HepG2 (cell line): ENCODE measurements at regions not wholly inside any gene's neighbourhood (a gene's known extent, or its start where the extent isn't known, plus 50 kb on each side); places are given as distances from the start of the nearest gene placed in this dataset.

ENCODE experiments used
- CHD2 ChIP-seq: IDR thresholded peaks from 2 replicates; pipeline ENCODE4 v1.6.1; 2011; ENCODE audit warnings: low read depth, low read length, improper control_type of control experiment
- GLMP ChIP-seq: sonication (generic); formaldehyde crosslinking; IDR thresholded peaks from 2 replicates; pipeline ENCODE4 v1.9.0; 2021; ENCODE audit warnings: missing genetic modification reagents, mild to moderate bottlenecking, borderline replicate concordance
- PLRG1 ChIP-seq: fragments of 450-650 bp; conservative IDR thresholded peaks from 2 replicates; pipeline ENCODE4 v1.6.1; 2016
- POLR2AphosphoS5 ChIP-seq: IDR thresholded peaks from 2 replicates; pipeline ENCODE4 v1.6.1; 2012; ENCODE audit warnings: low read depth, low read length
- RNF219 ChIP-seq: sonication (generic); formaldehyde crosslinking; IDR thresholded peaks from 2 replicates; pipeline ENCODE4 v1.5.0; 2020; ENCODE audit warnings: mild to moderate bottlenecking, missing genetic modification reagents
- SP5 ChIP-seq: IDR thresholded peaks from 2 replicates; pipeline ENCODE4 v1.6.1; 2016; ENCODE audit warnings: low read depth, borderline replicate concordance
- TBP ChIP-seq: sonication (generic); formaldehyde crosslinking; IDR thresholded peaks from 2 replicates; pipeline ENCODE4 v1.5.0; 2020; ENCODE audit warnings: missing genetic modification reagents
- TP53 ChIP-seq: sonication (generic); formaldehyde crosslinking; conservative IDR thresholded peaks from 2 replicates; pipeline ENCODE4 v1.4.0; 2020; ENCODE audit warnings: missing genetic modification reagents
- ZFP91 ChIP-seq: sonication (generic); formaldehyde crosslinking; IDR thresholded peaks from 2 replicates; pipeline ENCODE4 v1.9.0; 2022; ENCODE audit warnings: missing genetic modification reagents, mild to moderate bottlenecking, borderline replicate concordance
- ZFX ChIP-seq: sonication (generic); formaldehyde crosslinking; IDR thresholded peaks from 2 replicates; pipeline ENCODE4 v1.4.0; 2020; ENCODE audit warnings: mild to moderate bottlenecking, low read depth, missing genetic modification reagents, moderate library complexity
- ZNF510 ChIP-seq: sonication (generic); formaldehyde crosslinking; IDR thresholded peaks from 2 replicates; pipeline ENCODE4 v1.4.0; 2020; ENCODE audit warnings: low read depth, mild to moderate bottlenecking, missing genetic modification reagents
- ZNF557 ChIP-seq: sonication (generic); formaldehyde crosslinking; IDR thresholded peaks from 2 replicates; pipeline ENCODE4 v1.4.0; 2020; ENCODE audit warnings: missing genetic modification reagents
- ZNF558 ChIP-seq: sonication (generic); formaldehyde crosslinking; IDR thresholded peaks from 2 replicates; pipeline ENCODE4 v1.9.0; 2022; ENCODE audit warnings: mild to moderate bottlenecking, missing genetic modification reagents, borderline replicate concordance
- ZNF589 ChIP-seq: sonication (generic); formaldehyde crosslinking; conservative IDR thresholded peaks from 2 replicates; pipeline ENCODE4 v1.8.0; 2022; ENCODE audit warnings: mild to moderate bottlenecking, moderate library complexity, missing genetic modification reagents
- ZNF605 ChIP-seq: sonication (generic); formaldehyde crosslinking; IDR thresholded peaks from 2 replicates; pipeline ENCODE4 v1.8.0; 2022; ENCODE audit warnings: mild to moderate bottlenecking, missing genetic modification reagents
- ZNF670 ChIP-seq: sonication (generic); formaldehyde crosslinking; IDR thresholded peaks from 2 replicates; pipeline ENCODE4 v1.8.0; 2022; ENCODE audit warnings: mild to moderate bottlenecking, missing genetic modification reagents, borderline replicate concordance

- peak; percentile 92; the same call in 1 of the 2 replicates for TF ChIP-seq RNF219 (CRISPR knock-in tag)
- peak; percentile 74 for TF ChIP-seq ZNF605
- TF ChIP-seq CHD2, result peak; percentile 79
- no peak for TF ChIP-seq PLRG1
- TF ChIP-seq ZFX (CRISPR knock-in tag), result peak; percentile 96
- TF ChIP-seq ZFP91 (CRISPR knock-in tag), result peak; percentile 94
- TF ChIP-seq TBP (CRISPR knock-in tag), result no peak
- peak; percentile 92 for TF ChIP-seq ZNF589
- peak; percentile 66 for TF ChIP-seq TP53 (CRISPR knock-in tag)
- TF ChIP-seq ZNF510, result no peak
- TF ChIP-seq GLMP (CRISPR knock-in tag), result no peak
- peak; percentile 96 for TF ChIP-seq ZNF558
- peak; percentile 43; the same call in 1 of the 2 replicates for TF ChIP-seq POLR2AphosphoS5
- TF ChIP-seq ZNF670 (CRISPR knock-in tag), result 0 out of 2 replicates have a peak, but pooled peaks have one; percentile 3
- peak; percentile 100 for TF ChIP-seq SP5 (CRISPR knock-in tag)
- TF ChIP-seq ZNF557 (CRISPR knock-in tag), result peak; percentile 93
Measured at GRCh38 chr20:50398821-50399554, 111.2 kb upstream of the PTPN1 start (continued).
